ENCODE measurements at regions not wholly inside any gene's neighbourhood (a gene's known extent, or its start where the extent isn't known, plus 50 kb on each side); places are given as distances from the start of the nearest gene placed in this dataset.
A peak's percentile ranks its signal among the peaks of the same experiment; 100 is the strongest.

GRCh38 chr1:239209591-239209990 lies 176.8 kb upstream of the CHRM3 start:
- peak in 1 of 2 experiments; percentile 61 for DNase-seq

GRCh38 chr1:239204401-239204800 lies 182.0 kb upstream of the CHRM3 start:
- DNase-seq: peak in 1 of 2 experiments; percentile 42

GRCh38 chr1:239197871-239198270 lies 188.5 kb upstream of the CHRM3 start:
- DNase-seq: no peak

DNA sequence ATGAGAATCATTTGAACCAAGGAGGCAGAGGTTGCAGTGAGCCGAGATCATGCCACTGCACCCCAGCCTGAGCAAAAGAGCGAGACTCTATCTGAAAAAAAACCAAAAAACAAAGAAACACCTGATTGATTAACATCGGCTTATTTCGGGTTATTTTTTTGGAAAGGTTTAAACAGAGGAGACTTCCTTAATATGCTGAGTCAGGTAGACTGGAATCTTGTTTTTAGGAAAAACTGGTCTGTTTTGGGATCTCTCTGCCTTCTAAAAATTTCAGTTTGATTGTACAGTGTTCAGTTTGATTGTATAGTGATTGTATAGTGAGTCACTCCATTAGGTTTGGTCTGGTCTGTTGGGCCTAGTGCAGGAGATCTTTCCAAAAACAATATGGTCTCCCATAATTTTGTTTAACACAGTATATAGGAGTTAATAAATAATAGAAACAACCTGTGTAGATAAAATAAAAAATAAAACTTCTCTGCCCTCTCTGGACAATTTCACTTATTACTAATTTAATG lies 196.3 kb upstream of the CHRM3 start:
- no peak for DNase-seq

GRCh38 chr1:239186487-239186886 lies 199.9 kb upstream of the CHRM3 start:
- DNase-seq: no peak

- DNase-seq: no peak
Observed at GRCh38 chr1:239185245-239185619, 201.1 kb upstream of the CHRM3 start.

DNA sequence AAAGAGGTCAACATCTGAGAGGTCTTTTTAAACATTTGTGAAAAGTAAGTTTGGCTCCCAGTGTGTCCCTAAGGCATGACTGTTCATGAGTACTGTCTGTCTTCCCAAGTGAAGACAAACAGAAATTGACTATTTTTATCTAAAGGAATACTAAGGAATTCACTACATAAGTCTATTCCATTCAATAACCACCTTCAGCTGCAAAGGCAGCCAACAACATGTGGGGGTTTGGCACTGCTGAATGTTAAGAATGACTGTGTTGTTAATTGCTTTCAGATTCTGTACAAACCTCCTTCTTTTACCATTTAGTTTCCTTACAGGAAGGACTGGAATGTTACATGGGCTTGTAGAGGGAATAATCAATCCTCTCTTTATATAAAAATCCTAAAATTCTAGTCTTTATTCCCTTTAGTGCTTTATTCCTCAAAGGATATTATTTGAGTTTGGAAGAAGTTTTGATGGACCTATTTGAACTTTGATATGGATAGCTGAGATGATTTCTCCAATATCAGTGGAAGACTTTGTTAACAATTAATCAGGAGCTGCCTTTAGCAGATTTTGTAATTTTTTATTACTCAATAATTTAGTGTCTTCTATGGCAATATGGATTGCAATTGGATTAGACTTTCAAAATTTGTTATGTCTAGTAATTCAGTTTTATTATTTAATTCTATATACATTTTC lies 201.7 kb upstream of the CHRM3 start:
- DNase-seq: no peak

DNA sequence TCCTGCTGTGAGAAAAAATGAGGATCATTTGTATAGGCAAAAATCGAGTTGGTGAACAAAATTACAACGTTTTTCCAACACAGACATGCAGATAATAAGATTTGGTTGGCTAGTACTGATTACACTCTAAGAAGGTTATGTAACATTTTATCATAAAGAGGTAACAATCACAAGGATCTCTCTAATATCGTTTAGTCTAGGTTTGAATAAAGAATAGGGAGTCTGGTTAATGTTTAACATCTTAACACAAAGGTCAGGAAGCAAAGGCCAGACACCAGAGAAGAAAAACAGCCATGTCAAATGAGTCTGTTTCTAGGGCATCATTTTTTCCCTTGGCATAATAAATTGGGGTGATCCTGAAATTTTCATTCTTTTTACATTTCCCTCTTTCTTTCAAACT lies 207.4 kb upstream of the CHRM3 start:
- DNase-seq: no peak

- DNase-seq: no peak
Observed at GRCh38 chr1:239174880-239175279, 211.5 kb upstream of the CHRM3 start.

DNA sequence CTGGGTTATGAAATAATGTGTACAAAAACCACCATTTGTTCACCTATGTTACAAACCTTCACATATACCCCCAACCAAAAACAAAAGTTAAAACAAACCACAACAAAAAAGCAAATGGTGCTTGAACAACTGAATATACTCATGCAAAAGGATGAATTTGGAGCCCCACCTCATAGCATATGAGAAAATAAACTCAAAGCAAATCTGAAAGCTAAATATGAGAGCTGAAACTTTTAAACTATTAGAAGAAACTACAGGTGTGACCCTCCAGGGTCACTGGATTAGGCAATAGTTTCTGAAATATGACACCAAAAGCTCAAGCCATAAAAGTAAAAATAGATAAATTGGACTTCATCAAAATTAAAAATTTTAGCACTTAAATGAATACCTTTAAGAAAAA lies 215.5 kb upstream of the CHRM3 start:
- no peak for DNase-seq

DNA sequence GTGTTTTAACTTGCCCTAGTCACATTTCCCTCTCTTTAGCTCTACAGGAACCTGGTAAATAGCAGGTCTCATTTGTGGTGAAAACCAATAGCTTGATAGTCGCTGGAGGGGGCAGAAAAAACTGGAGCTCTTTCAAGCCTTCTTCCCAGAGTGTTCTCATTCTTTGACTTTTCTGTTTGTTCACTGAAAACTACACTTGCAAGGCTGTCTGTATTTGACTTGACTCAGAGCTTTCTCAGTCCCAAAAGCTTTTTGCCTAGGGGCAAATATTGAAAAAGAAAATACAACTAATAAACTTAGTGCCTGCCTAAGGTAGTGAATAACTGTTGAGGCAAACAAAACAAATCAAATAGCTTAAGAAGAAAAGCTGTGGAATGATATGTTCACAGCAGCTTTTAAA lies 217.1 kb upstream of the CHRM3 start:
- no peak for DNase-seq

- DNase-seq: no peak
Observed at GRCh38 chr1:239164451-239165180, 221.8 kb upstream of the CHRM3 start.

DNA sequence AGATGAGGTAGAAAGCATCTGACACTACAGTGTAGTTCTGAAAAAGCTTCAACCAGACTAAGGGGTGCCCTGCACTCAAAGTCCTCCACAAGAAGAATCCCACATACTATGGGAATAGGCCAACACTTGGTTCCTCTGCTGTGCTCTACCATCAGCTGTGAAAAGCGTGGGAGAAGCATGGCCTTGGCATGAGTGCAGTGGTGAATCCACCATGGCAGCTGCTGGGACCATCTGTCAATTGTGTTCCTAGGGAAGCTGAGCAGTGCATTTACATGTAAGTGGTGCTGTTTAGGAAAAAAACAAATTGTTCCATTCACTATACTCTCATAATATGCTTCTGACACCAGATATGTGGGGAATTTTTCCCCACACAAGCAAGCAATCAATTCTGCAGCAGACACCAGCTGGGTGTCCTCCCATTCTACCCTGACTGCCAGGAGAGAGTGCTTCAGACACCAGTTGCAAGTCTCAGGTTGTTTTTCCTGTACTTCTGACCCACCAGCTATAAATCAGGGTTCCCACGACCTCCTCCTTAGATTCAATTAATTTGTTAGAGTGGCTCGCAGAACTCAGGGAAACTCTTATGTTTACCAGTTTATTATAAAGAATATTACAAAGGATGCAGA lies 230.8 kb upstream of the CHRM3 start:
- peak; percentile 11 to 77 for DNase-seq

- no peak for DNase-seq
Observed at GRCh38 chr1:239151937-239152336, 234.4 kb upstream of the CHRM3 start.

- no peak for DNase-seq
Observed at GRCh38 chr1:239140968-239141367, 245.4 kb upstream of the CHRM3 start.

DNA sequence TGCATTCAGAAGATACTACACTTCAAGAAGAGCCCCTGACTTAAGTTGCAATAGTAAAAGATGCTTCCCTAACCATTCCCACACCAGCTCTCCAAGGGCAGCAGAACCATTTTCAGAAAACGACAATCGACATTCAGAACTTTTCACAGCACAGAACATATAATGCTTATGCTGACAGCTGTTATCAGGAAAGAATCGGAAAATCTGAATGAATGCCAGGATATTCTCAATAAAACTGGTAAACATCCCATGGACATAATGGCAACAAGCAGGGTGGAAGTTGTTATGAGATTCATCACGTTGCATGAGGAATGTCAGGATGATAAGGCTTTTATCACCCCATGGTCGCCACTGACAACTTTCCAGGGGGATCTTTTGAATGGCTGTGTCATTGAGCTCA lies 246.6 kb upstream of the CHRM3 start:
- DNase-seq: no peak

DNA sequence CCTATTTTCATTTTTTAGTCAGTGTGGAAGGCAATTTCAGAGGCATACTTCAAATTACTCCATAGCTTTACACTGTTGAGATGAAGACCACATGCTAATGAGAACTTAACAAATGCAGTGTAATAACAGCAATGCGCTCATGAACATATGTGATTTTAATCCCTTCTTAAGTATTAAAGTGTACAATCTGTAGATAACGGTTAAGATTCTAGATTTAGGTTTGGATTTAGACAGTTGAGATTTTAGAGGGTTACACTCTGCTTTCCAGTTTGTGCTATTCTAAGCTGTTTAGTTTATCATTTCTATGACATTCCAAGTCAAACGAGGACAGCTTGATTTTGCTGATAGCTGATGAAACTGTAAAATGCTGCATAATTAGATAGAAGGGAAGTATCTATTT lies 257.8 kb upstream of the CHRM3 start:
- no peak for DNase-seq

DNA sequence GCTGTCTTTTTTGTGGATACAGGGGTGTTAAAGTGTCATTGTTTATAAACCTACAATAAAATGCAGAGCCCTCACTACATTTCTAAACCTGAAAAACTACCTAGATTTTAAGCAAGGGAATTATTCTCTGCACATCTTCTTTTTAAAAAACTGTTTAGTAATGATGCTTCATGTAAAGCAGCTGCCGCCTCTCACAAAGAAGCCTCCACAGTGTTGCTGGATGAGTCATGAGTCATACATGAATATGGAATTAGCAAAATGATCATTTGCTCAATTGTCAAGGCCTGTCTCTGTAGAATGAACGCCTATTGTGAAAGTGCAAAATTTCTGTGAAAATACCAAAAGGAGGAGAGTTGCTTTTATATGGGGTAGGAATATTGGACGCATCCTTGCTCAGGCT lies 259.5 kb upstream of the CHRM3 start:
- no peak for DNase-seq

DNA sequence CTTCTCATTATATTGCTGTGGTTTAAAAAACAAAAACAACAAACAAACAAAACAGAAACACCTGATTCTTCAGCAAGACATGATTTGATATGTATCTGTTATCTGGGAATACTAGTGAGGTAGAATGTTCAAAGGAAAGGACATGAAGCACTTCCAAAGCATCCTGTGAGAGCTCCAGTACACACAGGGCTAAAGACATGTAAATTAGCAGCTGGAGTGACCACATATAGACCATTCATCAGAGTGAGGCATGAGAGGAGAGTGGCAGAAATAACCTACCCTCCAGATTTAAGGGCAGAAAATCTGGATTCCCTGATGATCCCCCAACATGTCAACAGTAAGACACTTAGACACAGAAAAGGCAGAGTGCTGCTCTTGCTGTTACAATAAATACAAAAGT lies 260.5 kb upstream of the CHRM3 start:
- no peak for DNase-seq

- no peak for DNase-seq
Observed at GRCh38 chr1:239125027-239125426, 261.3 kb upstream of the CHRM3 start.

DNA sequence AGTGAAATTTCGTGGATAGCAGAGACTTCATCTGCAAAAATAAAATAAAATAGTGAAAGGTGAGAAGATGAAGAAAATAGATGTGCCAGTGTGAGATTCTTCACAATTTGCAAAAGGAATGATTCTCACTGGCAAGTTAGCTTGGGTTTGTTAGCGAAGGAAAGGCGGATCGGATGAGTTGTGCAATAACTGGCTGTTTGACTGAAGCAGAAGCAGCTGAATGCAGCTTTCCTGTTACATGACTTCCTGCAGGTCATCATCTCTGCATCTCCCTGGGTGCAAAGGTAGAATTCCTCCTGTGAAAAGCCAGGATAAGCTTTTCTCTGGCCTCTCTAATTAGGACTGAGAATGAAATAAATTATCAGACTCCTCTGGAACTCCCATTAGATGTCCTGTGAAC lies 263.1 kb upstream of the CHRM3 start:
- DNase-seq: no peak

DNA sequence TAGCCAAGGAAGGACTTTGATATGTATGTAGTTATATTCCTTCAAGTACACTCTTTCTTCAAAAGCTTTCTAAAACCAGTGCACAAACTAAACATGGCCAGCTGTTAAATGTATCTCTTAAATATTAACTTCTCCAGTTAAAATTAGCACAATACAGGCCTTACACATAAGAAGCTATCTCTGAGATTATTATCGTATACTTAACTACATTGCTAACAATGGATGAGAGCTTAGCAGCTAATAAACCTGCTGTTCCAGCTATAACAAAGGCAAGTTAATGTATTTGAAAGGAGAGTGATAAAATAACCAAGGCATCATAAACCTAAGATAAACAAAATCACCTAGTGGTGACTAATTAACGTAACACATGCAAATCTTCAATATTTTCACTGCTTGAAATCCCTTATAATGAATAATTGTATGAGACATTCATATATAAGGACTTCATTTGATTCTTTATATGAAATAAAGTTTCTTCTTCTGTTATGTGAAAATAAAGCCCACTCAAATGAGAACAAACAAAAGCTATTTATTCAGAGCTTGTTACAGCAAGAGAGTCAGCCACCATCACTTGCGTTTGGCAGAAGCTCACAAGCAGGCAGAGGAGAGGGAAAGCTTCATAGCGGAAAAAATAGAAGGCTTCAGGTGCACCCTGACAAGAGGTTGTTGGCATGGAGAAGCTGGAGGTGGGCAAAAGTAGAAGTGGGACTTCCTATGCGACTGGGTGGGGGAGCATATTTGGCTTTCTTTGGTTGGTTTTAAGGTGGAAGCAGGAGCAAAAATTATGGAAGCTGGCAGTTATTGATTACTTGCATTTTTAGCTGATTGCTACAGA lies 274.1 kb upstream of the CHRM3 start:
- DNase-seq: no peak

GRCh38 chr1:239107676-239108075 lies 278.7 kb upstream of the CHRM3 start:
- DNase-seq: no peak
